Stomach (tissue), 4 donors: ENCODE measurements at regions not wholly inside any gene's neighbourhood (a gene's known extent, or its start where the extent isn't known, plus 50 kb on each side); places are given as distances from the start of the nearest gene placed in this dataset.

ENCODE experiments used
- EP300 ChIP-seq: sonication (generic); formaldehyde crosslinking; IDR thresholded peaks from one replicate; pipeline ENCODE4 v1.6.1; 2017; ENCODE audit warnings: antibody characterized with exemption
- POLR2A ChIP-seq, 4 donors: fragments of 450-650 bp; IDR thresholded peaks; one replicate each; pipeline ENCODE4 v1.6.1; 2016; ENCODE audit warnings: antibody characterized with exemption in 4 of 4, control low read depth in 2 of 4, mild to moderate bottlenecking in 1 of 4, moderate library complexity in 1 of 4

DNA sequence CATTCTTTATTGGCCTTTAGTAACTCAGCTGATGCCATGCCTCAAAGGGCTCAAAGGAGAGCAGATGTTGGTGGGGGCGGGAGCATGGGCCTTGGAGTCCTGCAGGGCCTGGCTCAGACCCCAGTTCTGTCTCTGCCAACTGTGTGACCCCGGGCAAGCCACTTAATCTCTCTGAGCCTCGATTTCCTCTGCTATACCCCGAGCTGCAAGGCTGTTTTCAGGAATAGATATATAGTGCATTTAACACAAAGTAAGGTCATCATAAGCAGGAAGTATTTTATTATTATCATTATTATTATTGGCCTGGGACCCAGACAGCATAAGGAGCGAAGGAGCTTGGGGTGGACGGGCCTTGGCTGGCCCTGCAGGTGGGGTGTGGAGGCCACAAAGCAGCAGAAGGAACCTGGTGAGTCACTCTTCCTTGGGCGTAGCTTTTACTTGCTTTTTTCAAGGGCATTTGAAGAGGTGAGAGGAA, 162.7 kb downstream of the INHBB start:
- TF ChIP-seq EP300, result no peak
- no peak for TF ChIP-seq POLR2A (IDR thresholded peaks at IDR 0.05)
